ENCODE measurements at regions not wholly inside any gene's neighbourhood (a gene's known extent, or its start where the extent isn't known, plus 50 kb on each side); places are given as distances from the start of the nearest gene placed in this dataset.

- Histone ChIP-seq H3K9ac (ENCODE audit: low read depth, low read length) (no peak overlapping the region), H3K4me1 (ENCODE audit: insufficient read depth, low read length) (no peaks in the 10 kb centered on the region), H3K36me3 (ENCODE audit: insufficient read depth, low read length) (no peaks in the 10 kb centered on the region), H3K9me3 (ENCODE audit: control insufficient read depth, insufficient read depth, low read length) (no peaks in the 10 kb centered on the region)
These were observed 1515.1 kb downstream of the CDH11 start for GRCh38 chr16:63606778-63607177.

DNA sequence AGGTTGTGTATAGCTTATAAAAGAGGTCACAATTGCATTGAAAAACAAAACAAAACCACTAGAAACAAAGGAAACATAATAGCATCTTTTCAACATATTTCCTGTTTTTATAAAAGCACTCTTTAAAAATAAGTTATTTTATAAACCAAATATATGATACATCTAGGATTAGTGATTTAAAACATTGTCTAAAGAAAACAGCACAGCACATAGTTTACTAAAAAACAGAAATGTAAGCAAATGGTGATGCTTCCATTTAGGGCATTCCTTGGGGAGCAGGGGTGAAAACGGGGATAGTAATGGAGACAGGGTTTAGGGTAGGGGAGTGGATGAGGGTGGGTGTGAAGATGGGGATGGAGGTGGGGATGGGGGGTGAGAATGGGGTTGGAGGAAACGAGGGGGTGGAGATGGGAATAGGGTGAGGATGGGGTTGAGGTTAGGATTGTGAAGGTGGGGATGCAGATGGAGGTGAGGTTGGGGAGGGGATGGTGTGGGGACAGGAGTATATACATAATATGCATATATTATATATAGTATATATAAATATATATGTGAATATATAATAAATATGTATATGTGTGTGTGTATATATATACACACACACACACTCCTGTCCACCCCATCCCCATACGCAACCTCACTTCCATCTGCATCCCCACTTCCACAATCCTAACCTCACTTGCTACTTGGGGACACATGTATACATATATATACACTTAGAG lies 1519.5 kb downstream of the CDH11 start:
- no peaks in the 10 kb centered on the region for H3K9me3 ChIP-seq (ENCODE audit: control insufficient read depth, insufficient read depth, low read length)

GRCh38 chr16:63596716-63597115 lies 1525.1 kb downstream of the CDH11 start:
- Histone ChIP-seq H3K9me3 (ENCODE audit: control insufficient read depth, insufficient read depth, low read length) (no peaks in the 10 kb centered on the region), H3K9ac (ENCODE audit: low read depth, low read length) (no peak overlapping the region), H3K4me1 (ENCODE audit: insufficient read depth, low read length) (no peaks in the 10 kb centered on the region), H3K36me3 (ENCODE audit: insufficient read depth, low read length) (no peaks in the 10 kb centered on the region)

More for the DNA sequence above, 1519.5 kb downstream of the CDH11 start:
- H3K36me3 ChIP-seq (ENCODE audit: insufficient read depth, low read length): no peaks in the 10 kb centered on the region
- H3K4me1 ChIP-seq (ENCODE audit: insufficient read depth, low read length): no peaks in the 10 kb centered on the region
- H3K9ac ChIP-seq (ENCODE audit: low read depth, low read length): no peak overlapping the region

DNA sequence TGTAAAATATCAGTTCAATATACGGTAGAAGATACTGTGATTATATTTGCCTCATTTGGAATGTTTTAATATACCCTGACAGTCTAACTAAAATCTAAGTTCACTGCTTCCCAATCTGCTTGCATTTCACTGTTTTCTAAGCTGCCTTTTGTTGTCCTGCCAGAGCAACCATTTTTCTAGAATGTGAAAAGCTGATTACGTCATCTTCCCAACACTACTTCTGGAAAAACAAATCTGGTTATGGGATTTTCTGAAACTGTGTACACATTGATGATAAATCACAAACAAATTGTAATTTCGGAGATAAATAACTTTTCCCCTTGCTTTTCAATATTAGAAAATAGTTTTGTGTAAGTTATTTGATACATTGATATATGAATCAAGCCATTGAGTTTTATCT lies 1529.0 kb downstream of the CDH11 start:
- H3K36me3 ChIP-seq (ENCODE audit: insufficient read depth, low read length): no peaks in the 10 kb centered on the region
- no peaks in the 10 kb centered on the region for H3K9me3 ChIP-seq (ENCODE audit: control insufficient read depth, insufficient read depth, low read length)
- H3K9ac ChIP-seq (ENCODE audit: low read depth, low read length): no peak overlapping the region
- H3K4me1 ChIP-seq (ENCODE audit: insufficient read depth, low read length): no peaks in the 10 kb centered on the region

GRCh38 chr16:63581570-63581969 lies 1540.3 kb downstream of the CDH11 start:
- H3K9me3 ChIP-seq (ENCODE audit: control insufficient read depth, insufficient read depth, low read length): no peaks in the 10 kb centered on the region
- H3K36me3 ChIP-seq (ENCODE audit: insufficient read depth, low read length): no peaks in the 10 kb centered on the region
- no peak overlapping the region for H3K9ac ChIP-seq (ENCODE audit: low read depth, low read length)
- H3K4me1 ChIP-seq (ENCODE audit: insufficient read depth, low read length): peaks cover 14% of the 10 kb centered on the region; the same call in 1 of the 2 replicates

- peaks cover 19% of the 10 kb centered on the region; the same call in 1 of the 2 replicates for H3K4me1 ChIP-seq (ENCODE audit: insufficient read depth, low read length)
- no peak overlapping the region for H3K9ac ChIP-seq (ENCODE audit: low read depth, low read length)
- H3K36me3 ChIP-seq (ENCODE audit: insufficient read depth, low read length): no peaks in the 10 kb centered on the region
- H3K9me3 ChIP-seq (ENCODE audit: control insufficient read depth, insufficient read depth, low read length): no peaks in the 10 kb centered on the region
These were observed 1542.6 kb upstream of the CDH8 start for GRCh38 chr16:63578791-63579190.

GRCh38 chr16:63577891-63578290 lies 1541.7 kb upstream of the CDH8 start:
- Histone ChIP-seq H3K36me3 (ENCODE audit: insufficient read depth, low read length) (no peaks in the 10 kb centered on the region), H3K4me1 (ENCODE audit: insufficient read depth, low read length) (peaks cover 19% of the 10 kb centered on the region; the same call in 1 of the 2 replicates), H3K9ac (ENCODE audit: low read depth, low read length) (no peak overlapping the region), H3K9me3 (ENCODE audit: control insufficient read depth, insufficient read depth, low read length) (no peaks in the 10 kb centered on the region)

- Histone ChIP-seq H3K9ac (ENCODE audit: low read depth, low read length) (no peak overlapping the region; the same call in 1 of the 2 replicates), H3K4me1 (ENCODE audit: insufficient read depth, low read length) (peaks cover 19% of the 10 kb centered on the region; the same call in 1 of the 2 replicates), H3K9me3 (ENCODE audit: control insufficient read depth, insufficient read depth, low read length) (no peaks in the 10 kb centered on the region), H3K36me3 (ENCODE audit: insufficient read depth, low read length) (no peaks in the 10 kb centered on the region)
These were observed 1538.8 kb upstream of the CDH8 start for GRCh38 chr16:63575041-63575440.

DNA sequence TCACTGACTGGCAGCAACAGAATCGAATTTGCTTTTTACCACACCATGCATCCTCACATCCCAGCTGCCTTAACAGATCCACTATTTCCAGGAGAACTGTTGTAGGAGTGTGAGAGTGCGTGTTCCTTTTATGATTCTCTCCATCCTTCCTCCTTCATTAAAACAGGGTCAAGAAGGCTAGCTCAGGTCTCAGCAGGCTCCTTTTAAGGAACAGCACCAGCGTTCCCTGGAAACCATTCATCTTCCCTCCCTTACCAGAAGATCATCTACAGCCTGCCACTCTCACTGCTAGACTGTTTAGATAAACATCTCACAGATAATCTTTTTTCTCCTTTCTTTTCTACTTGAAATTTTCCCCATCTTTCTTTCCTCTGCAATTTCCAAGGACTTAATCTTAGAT lies 1531.9 kb upstream of the CDH8 start:
- H3K36me3 ChIP-seq (ENCODE audit: insufficient read depth, low read length): no peaks in the 10 kb centered on the region
- H3K9ac ChIP-seq (ENCODE audit: low read depth, low read length): no peak overlapping the region
- no peaks in the 10 kb centered on the region for H3K4me1 ChIP-seq (ENCODE audit: insufficient read depth, low read length)
- H3K9me3 ChIP-seq (ENCODE audit: control insufficient read depth, insufficient read depth, low read length): no peaks in the 10 kb centered on the region

- no peak overlapping the region for H3K9ac ChIP-seq (ENCODE audit: low read depth, low read length)
- H3K9me3 ChIP-seq (ENCODE audit: control insufficient read depth, insufficient read depth, low read length): 0 out of 2 replicates have a peak, but pooled peaks cover 4% of the 10 kb centered on the region
- H3K36me3 ChIP-seq (ENCODE audit: insufficient read depth, low read length): no peaks in the 10 kb centered on the region
- no peaks in the 10 kb centered on the region for H3K4me1 ChIP-seq (ENCODE audit: insufficient read depth, low read length)
These were observed 1527.7 kb upstream of the CDH8 start for GRCh38 chr16:63563819-63564505.

- H3K9ac ChIP-seq (ENCODE audit: low read depth, low read length): no peak overlapping the region
- no peaks in the 10 kb centered on the region for H3K4me1 ChIP-seq (ENCODE audit: insufficient read depth, low read length)
- H3K9me3 ChIP-seq (ENCODE audit: control insufficient read depth, insufficient read depth, low read length): no peaks in the 10 kb centered on the region
- no peaks in the 10 kb centered on the region for H3K36me3 ChIP-seq (ENCODE audit: insufficient read depth, low read length)
These were observed 1517.7 kb upstream of the CDH8 start for GRCh38 chr16:63553980-63554379.

GRCh38 chr16:63539276-63539675 lies 1503.0 kb upstream of the CDH8 start:
- H3K4me1 ChIP-seq (ENCODE audit: insufficient read depth, low read length): no peaks in the 10 kb centered on the region
- no peaks in the 10 kb centered on the region for H3K9me3 ChIP-seq (ENCODE audit: control insufficient read depth, insufficient read depth, low read length)
- H3K36me3 ChIP-seq (ENCODE audit: insufficient read depth, low read length): no peaks in the 10 kb centered on the region
- H3K9ac ChIP-seq (ENCODE audit: low read depth, low read length): no peak overlapping the region

- Histone ChIP-seq H3K4me1 (ENCODE audit: insufficient read depth, low read length) (no peaks in the 10 kb centered on the region), H3K36me3 (ENCODE audit: insufficient read depth, low read length) (no peaks in the 10 kb centered on the region), H3K9me3 (ENCODE audit: control insufficient read depth, insufficient read depth, low read length) (no peaks in the 10 kb centered on the region), H3K9ac (ENCODE audit: low read depth, low read length) (no peak overlapping the region)
These were observed 1494.7 kb upstream of the CDH8 start for GRCh38 chr16:63530974-63531373.

GRCh38 chr16:63530208-63530607 lies 1494.0 kb upstream of the CDH8 start:
- Histone ChIP-seq H3K9me3 (ENCODE audit: control insufficient read depth, insufficient read depth, low read length) (peaks cover 5% of the 10 kb centered on the region; the same call in 1 of the 2 replicates), H3K36me3 (ENCODE audit: insufficient read depth, low read length) (no peaks in the 10 kb centered on the region), H3K9ac (ENCODE audit: low read depth, low read length) (no peak overlapping the region), H3K4me1 (ENCODE audit: insufficient read depth, low read length) (no peaks in the 10 kb centered on the region)

GRCh38 chr16:63527404-63527803 lies 1491.2 kb upstream of the CDH8 start:
- Histone ChIP-seq H3K9ac (ENCODE audit: low read depth, low read length) (no peak overlapping the region), H3K4me1 (ENCODE audit: insufficient read depth, low read length) (no peaks in the 10 kb centered on the region), H3K9me3 (ENCODE audit: control insufficient read depth, insufficient read depth, low read length) (peaks cover 8% of the 10 kb centered on the region; the same call in 1 of the 2 replicates), H3K36me3 (ENCODE audit: insufficient read depth, low read length) (no peaks in the 10 kb centered on the region)
